ENCODE measurements at regions not wholly inside any gene's neighbourhood (a gene's known extent, or its start where the extent isn't known, plus 50 kb on each side); places are given as distances from the start of the nearest gene placed in this dataset.

- no peak for TF ChIP-seq CTCF (IDR thresholded peaks at IDR 0.05; ENCODE audit: poor library complexity)
- TF ChIP-seq EZH2 (IDR thresholded peaks at IDR 0.05; ENCODE audit: borderline replicate concordance), result no peak
Observed at GRCh38 chr9:80522465-80522864, 950.7 kb downstream of the TLE4 start.

All from hepatocyte (in vitro differentiated cells).